MM.1S (cell line): ENCODE measurements at regions not wholly inside any gene's neighbourhood (a gene's known extent, or its start where the extent isn't known, plus 50 kb on each side); places are given as distances from the start of the nearest gene placed in this dataset.

Source experiments
- DNase-seq: peaks from one replicate; pipeline ENCODE4 v3.0.0-alpha.2; 2015
- H2AFZ ChIP-seq: fragments of 300-600 bp; sonication (generic); 2 replicates; pipeline ENCODE4 v1.6.0; 2016; ENCODE audit warnings: antibody characterized with exemption, low read length
- H3F3A ChIP-seq: fragments of 300-600 bp; sonication (generic); 2 replicates; pipeline ENCODE4 v1.6.1; 2016; ENCODE audit warnings: mild to moderate bottlenecking, antibody characterized with exemption, low read length, moderate library complexity, mixed read lengths; ENCODE audit not compliant: insufficient read depth
- H3K27ac ChIP-seq: fragments of 300-600 bp; sonication (generic); 2 replicates; pipeline ENCODE4 v1.5.1; 2016; ENCODE audit warnings: mild to moderate bottlenecking, low read length
- H3K27me3 ChIP-seq: fragments of 300-600 bp; sonication (generic); replicated peaks from 2 replicates; pipeline ENCODE4 v1.6.0; 2016; ENCODE audit warnings: low read length; ENCODE audit not compliant: insufficient read depth
- H3K36me3 ChIP-seq: fragments of 300-600 bp; sonication (generic); replicated peaks from 2 replicates; pipeline ENCODE4 v1.6.1; 2016; ENCODE audit warnings: mild to moderate bottlenecking, low read length, mixed read lengths; ENCODE audit not compliant: insufficient read depth
- H3K4me1 ChIP-seq: fragments of 300-600 bp; sonication (generic); 2 replicates; pipeline ENCODE4 v1.6.1; 2016; ENCODE audit warnings: low read length, mixed read lengths
- H3K4me2 ChIP-seq: fragments of 300-600 bp; sonication (generic); 2 replicates; pipeline ENCODE4 v1.6.0; 2016; ENCODE audit warnings: low read depth, low read length
- H3K4me3 ChIP-seq: fragments of 300-600 bp; sonication (generic); 2 replicates; pipeline ENCODE4 v1.5.1; 2016; ENCODE audit warnings: low read length, mixed read lengths
- H3K79me2 ChIP-seq: fragments of 300-600 bp; sonication (generic); 2 replicates; pipeline ENCODE4 v1.6.1; 2016; ENCODE audit warnings: mixed run types, low read length, mixed read lengths
- H3K9ac ChIP-seq: fragments of 300-600 bp; sonication (generic); 2 replicates; pipeline ENCODE4 v1.6.1; 2016; ENCODE audit warnings: low read length, mixed read lengths
- H3K9me2 ChIP-seq: fragments of 300-600 bp; sonication (generic); replicated peaks from 2 replicates; pipeline ENCODE4 v1.6.1; 2016; ENCODE audit warnings: mild to moderate bottlenecking, low read length, mixed read lengths; ENCODE audit not compliant: insufficient read depth
- H3K9me3 ChIP-seq: fragments of 300-600 bp; sonication (generic); replicated peaks from 2 replicates; pipeline ENCODE4 v1.6.1; 2016; ENCODE audit warnings: mild to moderate bottlenecking, low read length, mixed read lengths; ENCODE audit not compliant: insufficient read depth
- H4K20me1 ChIP-seq: fragments of 300-600 bp; sonication (generic); 2 replicates; pipeline ENCODE4 v1.6.1; 2016; ENCODE audit warnings: mild to moderate bottlenecking, low read length, moderate library complexity, mixed read lengths; ENCODE audit not compliant: insufficient read depth
- EZH2 ChIP-seq: fragments of 300-600 bp; sonication (generic); optimal IDR thresholded peaks from 2 replicates; pipeline ENCODE3; 2017; ENCODE audit warnings: low read depth, mild to moderate bottlenecking, antibody characterized with exemption, low read length, mixed read lengths
- EZH2phosphoT487 ChIP-seq: fragments of 300-600 bp; sonication (generic); IDR thresholded peaks from 2 replicates; pipeline ENCODE4 v1.6.1; 2018; ENCODE audit warnings: antibody characterized with exemption, low read length
- TF ChIP-seq, protein P1 (sequence below): fragments of 300-600 bp; sonication (generic); IDR thresholded peaks from 2 replicates; pipeline ENCODE4 v1.5.1; 2016; ENCODE audit warnings: antibody characterized with exemption, low read length, mixed read lengths

DNA sequence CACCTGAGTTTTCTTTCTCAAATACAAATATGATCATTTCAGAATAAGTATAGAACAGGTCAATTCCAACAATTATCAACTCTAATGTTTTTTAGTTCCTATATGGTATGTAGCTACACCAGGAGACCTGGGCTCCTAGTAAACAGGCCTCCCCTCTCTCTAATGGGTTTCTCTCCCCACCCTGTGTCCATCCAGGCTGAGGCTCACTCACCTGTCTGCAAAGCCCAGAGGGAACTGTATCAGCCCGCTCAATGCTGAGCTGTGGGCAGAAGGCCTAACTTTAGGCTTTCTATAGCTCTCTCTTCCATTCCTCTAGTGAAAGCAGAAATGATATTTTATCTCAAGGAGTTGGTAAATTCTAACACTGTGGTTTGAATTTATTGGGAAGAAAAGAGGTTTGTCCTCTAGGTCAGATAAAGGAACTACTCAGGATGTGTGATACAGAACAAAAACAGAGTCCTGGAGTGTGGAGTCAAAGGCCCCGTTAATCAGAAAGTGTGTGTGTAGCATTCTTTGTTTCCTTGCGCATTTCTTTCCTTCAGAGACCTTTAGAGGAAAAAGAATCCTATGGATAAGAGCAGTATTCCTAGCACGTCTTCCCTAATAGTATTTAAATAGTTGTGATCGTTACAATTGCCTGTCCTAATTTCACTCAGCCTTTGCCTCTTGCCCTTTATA, 408.9 kb downstream of the PYDC2 start:
- no peaks in the 10 kb centered on the region for H3K27me3 ChIP-seq
- H2AFZ ChIP-seq: no peak overlapping the region
- no peaks in the 10 kb centered on the region for H3K4me1 ChIP-seq

DNA sequence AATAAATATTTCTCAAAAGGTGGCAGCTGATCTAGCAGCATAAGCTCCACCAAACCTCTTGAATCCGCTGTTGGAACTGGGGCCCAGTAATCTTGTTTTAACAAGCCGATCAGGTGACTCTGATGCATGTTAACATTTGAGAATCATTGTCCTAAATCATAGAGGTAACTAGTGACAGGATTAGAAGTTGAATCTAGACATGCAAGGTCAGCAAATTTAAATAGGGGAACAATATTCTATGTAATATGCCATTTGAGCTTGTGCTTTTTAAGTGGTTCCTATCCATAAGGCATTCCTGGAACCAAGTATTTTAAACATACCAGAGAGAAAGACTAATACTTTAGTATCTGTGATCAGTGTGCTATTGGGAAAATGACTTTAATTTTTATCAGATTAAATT, 412.8 kb downstream of the PYDC2 start:
- H3K27ac ChIP-seq: no peak overlapping the region
- no peaks in the 10 kb centered on the region for H3K4me1 ChIP-seq
- no peaks in the 10 kb centered on the region for H3K79me2 ChIP-seq
- no peak overlapping the region for H3K9ac ChIP-seq
- no peaks in the 10 kb centered on the region for H3K9me2 ChIP-seq
- H2AFZ ChIP-seq: no peak overlapping the region
- H3K27me3 ChIP-seq: no peaks in the 10 kb centered on the region
- no peaks in the 10 kb centered on the region for H3K36me3 ChIP-seq
- no peaks in the 10 kb centered on the region for H3F3A ChIP-seq
- H3K4me3 ChIP-seq: no peak overlapping the region
- DNase-seq: no peak
- no peak for TF ChIP-seq EZH2
- TF ChIP-seq EZH2phosphoT487: no peak
- TF ChIP-seq, protein P1, sequence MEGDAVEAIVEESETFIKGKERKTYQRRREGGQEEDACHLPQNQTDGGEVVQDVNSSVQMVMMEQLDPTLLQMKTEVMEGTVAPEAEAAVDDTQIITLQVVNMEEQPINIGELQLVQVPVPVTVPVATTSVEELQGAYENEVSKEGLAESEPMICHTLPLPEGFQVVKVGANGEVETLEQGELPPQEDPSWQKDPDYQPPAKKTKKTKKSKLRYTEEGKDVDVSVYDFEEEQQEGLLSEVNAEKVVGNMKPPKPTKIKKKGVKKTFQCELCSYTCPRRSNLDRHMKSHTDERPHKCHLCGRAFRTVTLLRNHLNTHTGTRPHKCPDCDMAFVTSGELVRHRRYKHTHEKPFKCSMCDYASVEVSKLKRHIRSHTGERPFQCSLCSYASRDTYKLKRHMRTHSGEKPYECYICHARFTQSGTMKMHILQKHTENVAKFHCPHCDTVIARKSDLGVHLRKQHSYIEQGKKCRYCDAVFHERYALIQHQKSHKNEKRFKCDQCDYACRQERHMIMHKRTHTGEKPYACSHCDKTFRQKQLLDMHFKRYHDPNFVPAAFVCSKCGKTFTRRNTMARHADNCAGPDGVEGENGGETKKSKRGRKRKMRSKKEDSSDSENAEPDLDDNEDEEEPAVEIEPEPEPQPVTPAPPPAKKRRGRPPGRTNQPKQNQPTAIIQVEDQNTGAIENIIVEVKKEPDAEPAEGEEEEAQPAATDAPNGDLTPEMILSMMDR: no peak
- H3K9me3 ChIP-seq: no peaks in the 10 kb centered on the region
- H3K4me2 ChIP-seq: no peak overlapping the region
- H4K20me1 ChIP-seq: no peaks in the 10 kb centered on the region

More for the DNA sequence above, 408.9 kb downstream of the PYDC2 start:
- no peaks in the 10 kb centered on the region for H3K9me3 ChIP-seq
- no peaks in the 10 kb centered on the region for H3K79me2 ChIP-seq
- TF ChIP-seq EZH2phosphoT487: no peak
- TF ChIP-seq, protein P1: no peak
- no peak for TF ChIP-seq EZH2
- H3K9ac ChIP-seq: no peak overlapping the region
- H3K4me3 ChIP-seq: no peak overlapping the region
- no peak overlapping the region for H3K27ac ChIP-seq
- no peaks in the 10 kb centered on the region for H3K36me3 ChIP-seq
- no peaks in the 10 kb centered on the region for H4K20me1 ChIP-seq
- no peak for DNase-seq
- no peaks in the 10 kb centered on the region for H3F3A ChIP-seq
- H3K4me2 ChIP-seq: no peak overlapping the region
- H3K9me2 ChIP-seq: no peaks in the 10 kb centered on the region

DNA sequence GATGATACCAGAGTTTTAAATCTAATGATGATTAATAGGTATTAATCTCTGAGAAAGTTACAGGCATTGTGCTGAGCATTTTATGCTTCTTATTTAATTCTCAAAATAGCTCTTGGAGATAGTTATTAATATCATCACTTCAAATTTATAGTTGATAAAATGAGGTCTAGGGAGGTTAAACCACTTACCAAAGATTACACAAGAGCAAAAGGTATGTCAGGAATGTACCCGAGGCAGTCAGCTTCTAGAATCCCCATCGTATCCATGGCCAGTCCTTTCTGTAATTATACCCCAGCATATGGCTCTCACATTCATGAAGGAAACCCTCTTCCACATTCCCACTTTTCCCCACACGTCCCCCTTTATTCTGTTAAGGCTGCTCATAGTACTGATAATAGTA, 421.3 kb downstream of the PYDC2 start:
- Histone ChIP-seq H3K27me3 (no peaks in the 10 kb centered on the region), H3K9me3 (no peaks in the 10 kb centered on the region), H3K4me1 (no peaks in the 10 kb centered on the region), H3K4me2 (no peak overlapping the region), H3K36me3 (no peaks in the 10 kb centered on the region), H3F3A (no peaks in the 10 kb centered on the region), H4K20me1 (no peaks in the 10 kb centered on the region), H3K4me3 (no peak overlapping the region), H3K9me2 (no peaks in the 10 kb centered on the region), H2AFZ (no peak overlapping the region), H3K27ac (no peak overlapping the region), H3K79me2 (no peaks in the 10 kb centered on the region), H3K9ac (no peak overlapping the region)
- DNase-seq: no peak
- TF ChIP-seq EZH2 (no peak), EZH2phosphoT487 (no peak)
- TF ChIP-seq, protein P1: no peak
